HL-60 (cell line): ENCODE measurements at regions not wholly inside any gene's neighbourhood (a gene's known extent, or its start where the extent isn't known, plus 50 kb on each side); places are given as distances from the start of the nearest gene placed in this dataset.

Experiments used
- DNase-seq, 2 experiments: peaks; one replicate each; pipeline ENCODE4 v3.0.0-alpha.2; 2010 to 2020; ENCODE audit warnings: low read depth in 1 of 2, low spot score in 1 of 2
- H3K27ac ChIP-seq: fragments of 250-450 bp; sonication (Bioruptor Pico); replicated peaks from 2 replicates; pipeline ENCODE4 v1.5.1; 2020; ENCODE audit warnings: mild to moderate bottlenecking, moderate library complexity
- H3K27me3 ChIP-seq: fragments of 250-450 bp; sonication (Bioruptor Pico); 2 replicates; pipeline ENCODE4 v1.5.1; 2021; ENCODE audit warnings: mild to moderate bottlenecking, moderate library complexity; ENCODE audit not compliant: insufficient read depth, poor library complexity, severe bottlenecking
- H3K4me3 ChIP-seq: replicated peaks from 2 replicates; pipeline ENCODE4 v1.5.1; 2011; ENCODE audit warnings: mild to moderate bottlenecking, control low read depth, low read length; ENCODE audit not compliant: insufficient read depth
- CTCF ChIP-seq: IDR thresholded peaks from one replicate; pipeline ENCODE4 v1.5.1; 2011; ENCODE audit warnings: low read length, control low read depth, inconsistent platforms; ENCODE audit not compliant: insufficient read depth
- GABPA ChIP-seq: IDR thresholded peaks from 2 replicates; pipeline ENCODE4 v1.6.1; 2012; ENCODE audit warnings: low read depth
- POLR2AphosphoS5 ChIP-seq: IDR thresholded peaks from 2 replicates; pipeline ENCODE4 v1.6.1; 2012; ENCODE audit warnings: low read depth
- REST ChIP-seq: IDR thresholded peaks from 2 replicates; pipeline ENCODE4 v1.6.1; 2012; ENCODE audit warnings: low read depth; ENCODE audit not compliant: insufficient replicate concordance
- SPI1 ChIP-seq: IDR thresholded peaks from 2 replicates; pipeline ENCODE4 v1.6.1; 2012; ENCODE audit warnings: low read depth, mild to moderate bottlenecking, borderline replicate concordance

GRCh38 chr10:6741541-6741941, 161.5 kb upstream of the PRKCQ start:
- Histone ChIP-seq H3K27me3 (no peaks in the 10 kb centered on the region), H3K4me3 (no peak overlapping the region), H3K27ac (no peak overlapping the region)
- TF ChIP-seq GABPA (no peak), CTCF (no peak), POLR2AphosphoS5 (no peak), REST (no peak), SPI1 (no peak)
- DNase-seq, result no peak

GRCh38 chr10:6739530-6740174, 159.6 kb upstream of the PRKCQ start:
- TF ChIP-seq CTCF (no peak), GABPA (no peak), POLR2AphosphoS5 (no peak), REST (no peak), SPI1 (no peak)
- Histone ChIP-seq H3K27ac (no peak overlapping the region), H3K27me3 (no peaks in the 10 kb centered on the region), H3K4me3 (no peak overlapping the region)
- DNase-seq, result no peak

GRCh38 chr10:6738112-6738768, 158.2 kb upstream of the PRKCQ start:
- no peaks in the 10 kb centered on the region for H3K27me3 ChIP-seq
- H3K4me3 ChIP-seq, result no peak overlapping the region
- TF ChIP-seq CTCF, result no peak
- TF ChIP-seq POLR2AphosphoS5, result no peak
- no peak for TF ChIP-seq GABPA
- no peak for TF ChIP-seq REST
- TF ChIP-seq SPI1, result no peak
- no peak overlapping the region for H3K27ac ChIP-seq
- no peak for DNase-seq
